ENCODE measurements at regions not wholly inside any gene's neighbourhood (a gene's known extent, or its start where the extent isn't known, plus 50 kb on each side); places are given as distances from the start of the nearest gene placed in this dataset.

GRCh38 chr3:24048843-24049242 lies 103.8 kb downstream of the NR1D2 start:
- TF ChIP-seq KDM1A (IDR thresholded peaks at IDR 0.05; ENCODE audit: low read depth) (no peak), EP300 (IDR thresholded peaks at IDR 0.05) (no peak), HDAC2 (IDR thresholded peaks at IDR 0.05) (no peak), BHLHE40 (IDR thresholded peaks at IDR 0.05; ENCODE audit: low read depth, low read length) (no peak), ESRRA (IDR thresholded peaks at IDR 0.05; ENCODE audit: borderline replicate concordance, low read length) (no peak)
- FAIRE-seq (no peak), DNase-seq (ENCODE audit: low read depth in 1 of 2, low spot score in 1 of 2) (no peak), ATAC-seq (no peak)
- Histone ChIP-seq H3K4me2 (no peak overlapping the region), H3K4me1 (peaks cover 13% of the 10 kb centered on the region), H3K27ac (no peak overlapping the region), H3K9me3 (no peaks in the 10 kb centered on the region), H3K4me3 (no peak overlapping the region)
- WGBS (ENCODE audit: missing lambda C conversion rate): 90% methylated on average over 1 of the region's 1 CpG
- POLR2A ChIA-PET: no interaction called here
- CTCF ChIA-PET: no interaction called here

- H3K4me1 ChIP-seq: peaks cover 13% of the 10 kb centered on the region
- no peak overlapping the region for H3K27ac ChIP-seq
- TF ChIP-seq PHF8 (IDR thresholded peaks at IDR 0.05; ENCODE audit: borderline replicate concordance, low read depth): no peak
- TF ChIP-seq EHMT2 (IDR thresholded peaks at IDR 0.05; ENCODE audit: low read depth): no peak
- TF ChIP-seq MAX (IDR thresholded peaks at IDR 0.05): no peak
- TF ChIP-seq RARB (CRISPR knock-in tag; IDR thresholded peaks at IDR 0.05): no peak
- no peak for TF ChIP-seq KDM1A (IDR thresholded peaks at IDR 0.05; ENCODE audit: low read depth)
- no peak for TF ChIP-seq MAFK (IDR thresholded peaks at IDR 0.05; ENCODE audit: partially characterized antibody)
- TF ChIP-seq EP300 (IDR thresholded peaks at IDR 0.05): no peak
- no peak for TF ChIP-seq HES2 (IDR thresholded peaks at IDR 0.05)
- no peak for TF ChIP-seq FOSB (CRISPR knock-in tag; IDR thresholded peaks at IDR 0.05)
- no peak for TF ChIP-seq CBX2 (IDR thresholded peaks at IDR 0.05; ENCODE audit: borderline replicate concordance, low read depth)
- no peak for TF ChIP-seq HDAC2 (IDR thresholded peaks at IDR 0.05)
- no peak for TF ChIP-seq NPAS2 (CRISPR knock-in tag; IDR thresholded peaks at IDR 0.05; ENCODE audit: borderline replicate concordance)
- no peak for TF ChIP-seq USF2 (IDR thresholded peaks at IDR 0.05)
- no peak for TF ChIP-seq FOSL2 (IDR thresholded peaks at IDR 0.05)
- TF ChIP-seq FOSL2 (CRISPR knock-in tag; IDR thresholded peaks at IDR 0.05): no peak
- no peak for TF ChIP-seq HOXB5 (CRISPR knock-in tag; IDR thresholded peaks at IDR 0.05)
- TF ChIP-seq NFE2L2 (conservative IDR thresholded peaks at IDR 0.05; ENCODE audit: low read length): no peak
- TF ChIP-seq ZSCAN20 (CRISPR knock-in tag; IDR thresholded peaks at IDR 0.05): no peak
- TF ChIP-seq ZC3H11A (IDR thresholded peaks at IDR 0.05): no peak
- CTCF ChIA-PET: interaction anchor here (0.9 kb wide), 1 partner anchor 26 kb away, joined by 3 read pairs; no protein-coding TSS in a partner anchor
- H3K4me3 ChIP-seq: no peak overlapping the region
- no peak overlapping the region for H3K4me2 ChIP-seq
- H3K9me3 ChIP-seq: no peaks in the 10 kb centered on the region
- POLR2A ChIA-PET: no interaction called here
- ATAC-seq (no peak), DNase-seq (ENCODE audit: low read depth in 1 of 2, low spot score in 1 of 2) (no peak), FAIRE-seq (no peak)
These were observed 107.4 kb downstream of the NR1D2 start for GRCh38 chr3:24052446-24052845.

GRCh38 chr3:24058940-24059705 lies 114.0 kb downstream of the NR1D2 start:
- Histone ChIP-seq H3K4me1 (no peaks in the 10 kb centered on the region), H3K27ac (no peak overlapping the region), H3K4me3 (no peak overlapping the region), H3K9me3 (no peaks in the 10 kb centered on the region), H3K4me2 (no peak overlapping the region)
- FAIRE-seq (no peak), DNase-seq (ENCODE audit: low read depth in 1 of 2, low spot score in 1 of 2) (no peak), ATAC-seq (no peak)
- TF ChIP-seq MAFK (IDR thresholded peaks at IDR 0.05; ENCODE audit: partially characterized antibody) (peak; percentile 90), MAX (IDR thresholded peaks at IDR 0.05) (no peak), RARB (CRISPR knock-in tag; IDR thresholded peaks at IDR 0.05) (no peak)
- CTCF ChIA-PET: interaction anchor here (0.7 to 1.4 kb wide), 2 partner anchors 7 to 10 kb away, joined by 3 read pairs; no protein-coding TSS in a partner anchor
- POLR2A ChIA-PET: no interaction called here
- 43% methylated on average over 2 of the region's 2 CpGs for WGBS (ENCODE audit: missing lambda C conversion rate)
